CD4-positive, alpha-beta memory T cell (primary cell): ENCODE measurements at regions not wholly inside any gene's neighbourhood (a gene's known extent, or its start where the extent isn't known, plus 50 kb on each side); places are given as distances from the start of the nearest gene placed in this dataset.
"Not testable (repeated sequence)": the region's sequence is repeated elsewhere in the genome, so short reads cannot be mapped to it uniquely, and the experiment has no call there.

Experiments
- CTCF ChIA-PET: fragments of 350-600 bp; sonication (Branson Sonifier 250); formaldehyde crosslinking; loops from one replicate; lab custom pipeline; 2021; ENCODE audit warnings: inconsistent platforms; ENCODE audit not compliant: partially characterized antibody; lab: Charles Lee
- POLR2A ChIA-PET: fragments of 350-600 bp; sonication (Branson Sonifier 250); formaldehyde crosslinking; loops from one replicate; lab custom pipeline; 2021; ENCODE audit not compliant: partially characterized antibody; lab: Charles Lee
- DNase-seq, 5 donors: peaks; one replicate each; pipeline versions ENCODE4 v3.0.0 to v3.0.0-alpha.2; 2020 to 2022; ENCODE audit warnings: mixed read lengths in 1 of 5
- H3K27ac ChIP-seq: one replicate; pipeline ENCODE4 v1.7.0; 2013; ENCODE audit warnings: low read depth, low read length
- H3K27me3 ChIP-seq: 2 replicates; pipeline ENCODE4 v1.7.0; 2013; ENCODE audit warnings: mild to moderate bottlenecking, low read length, moderate library complexity; ENCODE audit not compliant: insufficient read depth
- H3K36me3 ChIP-seq: 2 replicates; pipeline ENCODE4 v1.7.0; 2013; ENCODE audit warnings: mild to moderate bottlenecking, low read length, moderate library complexity; ENCODE audit not compliant: insufficient read depth
- H3K4me1 ChIP-seq: 2 replicates; pipeline ENCODE4 v1.7.0; 2013; ENCODE audit warnings: mild to moderate bottlenecking, low read length, moderate library complexity; ENCODE audit not compliant: insufficient read depth
- H3K4me3 ChIP-seq, 2 donors: one replicate each; pipeline ENCODE4 v1.7.0; 2013; ENCODE audit warnings: low read length in 2 of 2, mild to moderate bottlenecking in 1 of 2
- H3K9me3 ChIP-seq, 2 donors: one replicate each; pipeline ENCODE4 v1.7.0; 2013; ENCODE audit warnings: low read length in 2 of 2, control low read depth in 1 of 2; ENCODE audit not compliant: control insufficient read depth in 1 of 2
- H3K27ac Mint-ChIP-seq, 7 donors: one replicate each; pipeline ENCODE4 v1.8.0; 2020 to 2021; ENCODE audit warnings: mixed read lengths in 7 of 7, mild to moderate bottlenecking in 6 of 7, inconsistent platforms in 3 of 7, moderate library complexity in 3 of 7
- H3K27me3 Mint-ChIP-seq, 2 donors: one replicate each; pipeline ENCODE4 v1.8.0; 2020 to 2021; ENCODE audit warnings: mixed read lengths in 2 of 2
- H3K36me3 Mint-ChIP-seq, 2 donors: one replicate each; pipeline ENCODE4 v1.8.0; 2020 to 2021; ENCODE audit warnings: mixed read lengths in 2 of 2, inconsistent platforms in 1 of 2, mild to moderate bottlenecking in 1 of 2
- H3K4me1 Mint-ChIP-seq, 4 donors: one replicate each; pipeline ENCODE4 v1.8.0; 2020 to 2021; ENCODE audit warnings: mixed read lengths in 4 of 4, mild to moderate bottlenecking in 1 of 4
- H3K4me3 Mint-ChIP-seq, 8 donors: one replicate each; pipeline ENCODE4 v1.8.0; 2020 to 2021; ENCODE audit warnings: mixed read lengths in 8 of 8, mild to moderate bottlenecking in 7 of 8, moderate library complexity in 6 of 8, inconsistent platforms in 3 of 8
- H3K9me3 Mint-ChIP-seq, 8 donors: one replicate each; pipeline ENCODE4 v1.8.0; 2020 to 2021; ENCODE audit warnings: mixed read lengths in 8 of 8, mild to moderate bottlenecking in 5 of 8, inconsistent platforms in 3 of 8, moderate library complexity in 1 of 8
- intact Hi-C: fragments of 100-400 bp; cut with micrococcal nuclease; formaldehyde crosslinking; loops from one replicate; pipeline ENCODE4 v1.15.1; 2023

GRCh38 chr2:106339609-106340008 is 128.6 kb downstream of the RGPD3 start:
- DNase-seq, result no peak
- H3K4me1 ChIP-seq, result no peaks in the 10 kb centered on the region
- H3K27me3 Mint-ChIP-seq, result peaks cover 0 to 1% of the 10 kb centered on the region in 2 donors
- H3K27ac ChIP-seq, result no peak overlapping the region
- peaks cover 0 to 6% (median 0%) of the 10 kb centered on the region in 8 donors for H3K9me3 Mint-ChIP-seq
- ChIA-PET POLR2A (no interaction called here), CTCF (no interaction called here)
- no peaks in the 10 kb centered on the region for H3K27me3 ChIP-seq
- no peaks in the 10 kb centered on the region for H3K9me3 ChIP-seq
- intact Hi-C loops, result no loop called here
- H3K27ac Mint-ChIP-seq, result no peak overlapping the region
- no peak overlapping the region for H3K4me3 ChIP-seq
- no peak overlapping the region for H3K4me3 Mint-ChIP-seq
- H3K36me3 ChIP-seq, result no peaks in the 10 kb centered on the region
- H3K36me3 Mint-ChIP-seq, result no peaks in the 10 kb centered on the region
- H3K4me1 Mint-ChIP-seq, result no peaks in the 10 kb centered on the region

GRCh38 chr2:106339132-106339531 is 129.1 kb downstream of the RGPD3 start:
- CTCF ChIA-PET, result no interaction called here
- intact Hi-C loops, result no loop called here
- H3K4me1 Mint-ChIP-seq, result no peaks in the 10 kb centered on the region
- no peak for DNase-seq
- peaks cover 0 to 1% of the 10 kb centered on the region in 2 donors for H3K27me3 Mint-ChIP-seq
- POLR2A ChIA-PET, result no interaction called here
- Histone ChIP-seq H3K4me3 (no peak overlapping the region), H3K9me3 (no peaks in the 10 kb centered on the region), H3K36me3 (no peaks in the 10 kb centered on the region), H3K27me3 (no peaks in the 10 kb centered on the region), H3K27ac (no peak overlapping the region), H3K4me1 (no peaks in the 10 kb centered on the region)
- no peak overlapping the region for H3K27ac Mint-ChIP-seq
- no peaks in the 10 kb centered on the region for H3K36me3 Mint-ChIP-seq
- H3K4me3 Mint-ChIP-seq, result no peak overlapping the region
- H3K9me3 Mint-ChIP-seq, result peaks cover 0 to 6% (median 0%) of the 10 kb centered on the region in 8 donors

- H3K36me3 ChIP-seq, result no peaks in the 10 kb centered on the region
- no peak overlapping the region for H3K4me3 ChIP-seq
- no peak for DNase-seq
- no peak overlapping the region for H3K4me3 Mint-ChIP-seq
- peaks cover 0 to 2% of the 10 kb centered on the region in 2 donors for H3K27me3 Mint-ChIP-seq
- H3K36me3 Mint-ChIP-seq, result no peaks in the 10 kb centered on the region
- ChIA-PET CTCF (no interaction called here), POLR2A (no interaction called here)
- intact Hi-C loops, result no loop called here
- peaks cover 0 to 3% (median 0%) of the 10 kb centered on the region in 8 donors for H3K9me3 Mint-ChIP-seq
- H3K27ac Mint-ChIP-seq, result no peak overlapping the region
- no peaks in the 10 kb centered on the region for H3K9me3 ChIP-seq
- H3K4me1 Mint-ChIP-seq, result peaks cover 0 to 3% (median 0%) of the 10 kb centered on the region in 4 donors
- H3K27me3 ChIP-seq, result no peaks in the 10 kb centered on the region
- no peak overlapping the region for H3K27ac ChIP-seq
- no peaks in the 10 kb centered on the region for H3K4me1 ChIP-seq
Measured at GRCh38 chr2:106338043-106338442, 130.2 kb downstream of the RGPD3 start.

GRCh38 chr2:106336737-106337136 is 131.5 kb downstream of the RGPD3 start:
- ChIA-PET CTCF (no interaction called here), POLR2A (no interaction called here)
- intact Hi-C loops, result no loop called here
- H3K4me1 Mint-ChIP-seq, result peaks cover 3 to 8% (median 5%) of the 10 kb centered on the region in 4 donors
- no peaks in the 10 kb centered on the region for H3K27me3 ChIP-seq
- H3K27ac Mint-ChIP-seq, result no peak overlapping the region
- H3K4me3 ChIP-seq, result no peak overlapping the region
- no peak for DNase-seq
- H3K27me3 Mint-ChIP-seq, result peaks cover 0 to 2% of the 10 kb centered on the region in 2 donors
- no peak overlapping the region for H3K27ac ChIP-seq
- H3K36me3 ChIP-seq, result no peaks in the 10 kb centered on the region
- no peak overlapping the region for H3K4me3 Mint-ChIP-seq
- H3K9me3 ChIP-seq, result no peaks in the 10 kb centered on the region
- H3K9me3 Mint-ChIP-seq, result peaks cover 0 to 3% (median 0%) of the 10 kb centered on the region in 8 donors
- H3K36me3 Mint-ChIP-seq, result no peaks in the 10 kb centered on the region
- no peaks in the 10 kb centered on the region for H3K4me1 ChIP-seq

- H3K36me3 Mint-ChIP-seq, result no peaks in the 10 kb centered on the region
- H3K4me1 Mint-ChIP-seq, result peaks cover 3 to 9% (median 5%) of the 10 kb centered on the region in 4 donors
- no peak overlapping the region for H3K27ac Mint-ChIP-seq
- peaks cover 0 to 3% (median 0%) of the 10 kb centered on the region in 8 donors for H3K9me3 Mint-ChIP-seq
- ChIA-PET CTCF (no interaction called here), POLR2A (no interaction called here)
- H3K9me3 ChIP-seq, result no peaks in the 10 kb centered on the region
- DNase-seq, result no peak
- no peak overlapping the region for H3K4me3 Mint-ChIP-seq
- H3K4me1 ChIP-seq, result no peaks in the 10 kb centered on the region
- intact Hi-C loops, result no loop called here
- peaks cover 0 to 2% of the 10 kb centered on the region in 2 donors for H3K27me3 Mint-ChIP-seq
- H3K27me3 ChIP-seq, result no peaks in the 10 kb centered on the region
- no peak overlapping the region for H3K4me3 ChIP-seq
- no peaks in the 10 kb centered on the region for H3K36me3 ChIP-seq
- H3K27ac ChIP-seq, result no peak overlapping the region
Measured at GRCh38 chr2:106336108-106336507, 132.1 kb downstream of the RGPD3 start.

GRCh38 chr2:106334802-106335201 is 133.4 kb downstream of the RGPD3 start:
- intact Hi-C loops, result no loop called here
- no peaks in the 10 kb centered on the region for H3K9me3 ChIP-seq
- H3K36me3 ChIP-seq, result no peaks in the 10 kb centered on the region
- H3K27ac ChIP-seq, result no peak overlapping the region
- no peaks in the 10 kb centered on the region for H3K4me1 ChIP-seq
- CTCF ChIA-PET, result no interaction called here
- H3K4me1 Mint-ChIP-seq, result peaks cover 3 to 9% (median 5%) of the 10 kb centered on the region in 4 donors
- DNase-seq, result no peak
- H3K27me3 Mint-ChIP-seq, result peaks cover 0 to 2% of the 10 kb centered on the region in 2 donors
- no peaks in the 10 kb centered on the region for H3K27me3 ChIP-seq
- no peak overlapping the region for H3K4me3 ChIP-seq
- no peaks in the 10 kb centered on the region for H3K36me3 Mint-ChIP-seq
- H3K4me3 Mint-ChIP-seq, result no peak overlapping the region
- H3K9me3 Mint-ChIP-seq, result peaks cover 0 to 3% (median 0%) of the 10 kb centered on the region in 8 donors
- POLR2A ChIA-PET, result no interaction called here
- no peak overlapping the region for H3K27ac Mint-ChIP-seq

- H3K27ac Mint-ChIP-seq, H3K27me3 Mint-ChIP-seq, H3K9me3 Mint-ChIP-seq, intact Hi-C loops, DNase-seq, H3K36me3 ChIP-seq, H3K27me3 ChIP-seq, CTCF ChIA-PET, H3K4me3 Mint-ChIP-seq, H3K9me3 ChIP-seq, H3K27ac ChIP-seq, H3K4me1 ChIP-seq, POLR2A ChIA-PET, H3K4me3 ChIP-seq, H3K36me3 Mint-ChIP-seq, H3K4me1 Mint-ChIP-seq: not testable (repeated sequence)
Measured at GRCh38 chr2:106333253-106333873, 134.8 kb downstream of the RGPD3 start.
